IgD-negative memory B cell (primary cell): ENCODE measurements at regions not wholly inside any gene's neighbourhood (a gene's known extent, or its start where the extent isn't known, plus 50 kb on each side); places are given as distances from the start of the nearest gene placed in this dataset.

Source experiments
- H3K27ac Mint-ChIP-seq, 3 donors: one replicate each; pipeline ENCODE4 v1.8.0; 2020 to 2022; ENCODE audit warnings: mild to moderate bottlenecking in 3 of 3, mixed read lengths in 3 of 3, moderate library complexity in 1 of 3
- H3K27me3 Mint-ChIP-seq: one replicate; pipeline ENCODE4 v1.8.0; 2021; ENCODE audit warnings: mixed read lengths
- H3K36me3 Mint-ChIP-seq: one replicate; pipeline ENCODE4 v1.8.0; 2020; ENCODE audit warnings: mild to moderate bottlenecking, mixed read lengths
- H3K4me1 Mint-ChIP-seq, 3 donors: one replicate each; pipeline ENCODE4 v1.8.0; 2020 to 2022; ENCODE audit warnings: mixed read lengths in 3 of 3, mild to moderate bottlenecking in 1 of 3
- H3K4me3 Mint-ChIP-seq, 4 donors: one replicate each; pipeline ENCODE4 v1.8.0; 2020 to 2022; ENCODE audit warnings: mild to moderate bottlenecking in 4 of 4, mixed read lengths in 4 of 4, moderate library complexity in 3 of 4
- H3K9me3 Mint-ChIP-seq, 3 donors: one replicate each; pipeline ENCODE4 v1.8.0; 2020 to 2021; ENCODE audit warnings: mixed read lengths in 3 of 3, mild to moderate bottlenecking in 1 of 3

- no peak overlapping the region for H3K27ac Mint-ChIP-seq
- peaks cover 0 to 4% (median 3%) of the 10 kb centered on the region in 3 donors for H3K9me3 Mint-ChIP-seq
- no peaks in the 10 kb centered on the region for H3K27me3 Mint-ChIP-seq
- H3K36me3 Mint-ChIP-seq: no peaks in the 10 kb centered on the region
- no peak overlapping the region for H3K4me3 Mint-ChIP-seq
- H3K4me1 Mint-ChIP-seq: no peaks in the 10 kb centered on the region
These were observed 119.4 kb downstream of the HAO1 start for GRCh38 chr20:7820897-7821296.

DNA sequence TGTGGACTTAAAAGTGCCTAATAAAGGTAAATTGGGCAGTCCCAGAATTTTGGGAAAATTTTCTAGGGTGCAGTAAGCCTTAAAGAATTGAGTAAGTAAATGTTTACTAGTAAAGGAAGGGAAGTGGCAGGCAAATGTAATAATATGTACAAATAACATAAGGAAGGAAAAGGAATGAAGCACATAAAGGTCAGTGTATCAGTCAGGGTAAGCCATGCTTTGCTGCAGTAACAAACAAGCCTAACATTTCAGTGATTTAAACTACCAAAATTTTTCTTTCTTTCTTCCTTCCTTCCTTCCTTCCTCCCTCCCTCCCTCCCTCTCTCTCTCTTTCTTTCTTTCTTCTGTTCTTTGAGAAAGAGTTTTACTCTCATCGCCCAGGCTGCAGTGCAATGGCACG, 117.5 kb downstream of the HAO1 start:
- Mint-ChIP-seq H3K4me1 (no peaks in the 10 kb centered on the region), H3K9me3 (peaks cover 0 to 4% (median 3%) of the 10 kb centered on the region in 3 donors), H3K27ac (no peak overlapping the region), H3K27me3 (no peaks in the 10 kb centered on the region), H3K36me3 (no peaks in the 10 kb centered on the region), H3K4me3 (no peak overlapping the region)

DNA sequence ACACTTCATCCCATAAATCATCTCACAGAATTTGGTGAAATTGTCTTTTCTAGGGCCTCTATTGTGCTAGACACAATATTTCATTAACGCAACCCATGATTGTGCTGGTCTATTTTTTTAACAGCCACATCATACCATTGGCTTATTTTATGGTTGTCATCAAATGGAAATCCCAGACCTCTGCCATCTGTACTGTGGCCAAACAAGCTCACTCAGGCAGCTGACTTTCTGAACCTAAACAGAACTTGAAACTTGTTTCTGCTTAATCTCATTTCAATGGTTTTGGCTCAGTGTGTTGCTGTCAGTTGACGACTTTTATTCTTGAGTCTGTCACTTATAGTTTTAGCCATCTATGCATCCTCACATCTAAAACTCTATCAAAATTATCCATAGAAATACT, 111.8 kb downstream of the HAO1 start:
- H3K27ac Mint-ChIP-seq: no peak overlapping the region
- no peaks in the 10 kb centered on the region for H3K4me1 Mint-ChIP-seq
- no peak overlapping the region for H3K4me3 Mint-ChIP-seq
- no peaks in the 10 kb centered on the region for H3K27me3 Mint-ChIP-seq
- peaks cover 0 to 4% (median 3%) of the 10 kb centered on the region in 3 donors for H3K9me3 Mint-ChIP-seq
- H3K36me3 Mint-ChIP-seq: no peaks in the 10 kb centered on the region

DNA sequence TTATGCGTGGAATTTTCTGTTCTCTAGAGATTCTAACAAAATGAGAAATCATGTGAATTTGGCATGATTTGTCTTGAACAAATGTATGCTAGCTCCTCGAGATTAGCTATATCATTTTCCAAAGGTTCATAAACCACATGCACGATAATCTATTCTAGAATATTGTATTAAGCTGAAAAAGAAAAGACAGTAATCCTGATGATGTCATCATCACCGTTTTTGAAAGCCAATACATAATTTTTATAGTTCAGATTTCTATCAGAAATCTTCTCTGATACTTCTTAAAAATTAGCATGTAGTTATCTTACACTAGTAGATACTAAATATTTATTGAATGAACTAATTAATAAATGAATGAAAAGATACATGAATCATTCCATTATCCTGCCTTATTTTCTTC, 111.2 kb downstream of the HAO1 start:
- no peak overlapping the region for H3K27ac Mint-ChIP-seq
- H3K4me1 Mint-ChIP-seq: no peaks in the 10 kb centered on the region
- H3K9me3 Mint-ChIP-seq: peaks cover 0 to 3% (median 2%) of the 10 kb centered on the region in 3 donors
- no peaks in the 10 kb centered on the region for H3K36me3 Mint-ChIP-seq
- no peaks in the 10 kb centered on the region for H3K27me3 Mint-ChIP-seq
- H3K4me3 Mint-ChIP-seq: no peak overlapping the region

DNA sequence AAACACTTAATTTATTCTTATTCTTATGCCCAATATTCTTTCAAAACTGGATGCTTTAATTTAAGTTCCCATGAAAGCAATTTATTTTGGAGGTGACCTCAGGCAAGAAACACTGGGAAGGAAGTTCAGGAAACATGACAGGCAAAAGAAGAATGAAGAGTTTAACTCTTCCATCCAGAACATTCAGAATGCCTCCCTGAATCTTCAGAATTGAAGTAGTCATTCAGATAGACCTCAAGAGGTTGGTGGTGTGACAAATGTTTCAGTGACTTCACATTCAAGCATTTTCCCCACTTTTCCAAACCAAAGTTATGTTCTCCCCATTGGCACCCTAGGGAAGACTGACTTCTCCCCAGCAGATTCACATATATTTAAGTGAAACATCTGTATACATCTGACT, 110.5 kb downstream of the HAO1 start:
- H3K4me3 Mint-ChIP-seq: no peak overlapping the region

More for the DNA sequence above, 110.5 kb downstream of the HAO1 start:
- no peak overlapping the region for H3K27ac Mint-ChIP-seq
- no peaks in the 10 kb centered on the region for H3K27me3 Mint-ChIP-seq
- H3K9me3 Mint-ChIP-seq: peaks cover 0 to 3% (median 2%) of the 10 kb centered on the region in 3 donors
- no peaks in the 10 kb centered on the region for H3K4me1 Mint-ChIP-seq
- H3K36me3 Mint-ChIP-seq: no peaks in the 10 kb centered on the region
